ENCODE measurements at regions not wholly inside any gene's neighbourhood (a gene's known extent, or its start where the extent isn't known, plus 50 kb on each side); places are given as distances from the start of the nearest gene placed in this dataset.

DNA sequence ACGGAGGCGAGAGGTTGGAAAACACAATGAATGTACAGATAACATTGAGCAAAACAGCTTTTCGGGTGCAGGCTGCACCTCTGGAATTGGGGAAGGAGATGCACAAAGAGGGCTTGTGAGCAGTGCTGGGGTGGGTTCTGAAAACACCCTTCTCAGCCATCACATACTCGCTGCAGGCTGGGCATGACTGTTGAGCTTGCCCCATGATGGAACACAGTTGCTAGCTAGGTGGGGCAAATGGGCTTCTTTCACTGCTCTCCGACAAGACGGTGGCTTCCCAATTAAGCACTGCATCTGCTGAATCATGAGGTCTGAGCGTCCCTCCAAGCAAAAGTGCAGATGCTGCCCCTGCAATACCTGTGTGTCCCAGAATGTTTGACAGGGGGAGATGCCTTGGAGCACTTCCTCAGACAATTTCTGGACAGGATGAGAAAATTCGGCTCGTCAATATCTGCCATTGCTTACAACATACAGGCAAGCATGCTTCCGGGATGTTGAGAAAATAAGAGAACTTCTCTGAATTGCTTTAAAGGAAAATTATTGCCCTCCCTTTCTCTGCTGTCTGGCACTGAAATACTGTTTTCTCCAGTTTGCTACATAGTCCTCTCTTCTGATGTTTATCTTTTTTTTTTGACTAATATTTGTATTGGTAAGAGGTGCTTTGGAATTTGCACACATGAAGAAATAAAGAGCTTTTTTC lies 77.3 kb upstream of the SH3BP4 start:
- H3K14ac ChIP-seq (ENCODE audit: insufficient read length), result no peak overlapping the region
- no peak overlapping the region; the same call in 1 of the 2 replicates for H2AK5ac ChIP-seq (ENCODE audit: low read depth, low read length)
- no peak overlapping the region for H2BK120ac ChIP-seq (replicated peaks; ENCODE audit: low read depth, low read length)
- no peak overlapping the region for H2BK5ac ChIP-seq (ENCODE audit: low read depth, low read length)
- H4K8ac ChIP-seq (ENCODE audit: extremely low read depth, insufficient read depth, low read length), result no peak overlapping the region
- H3K79me1 ChIP-seq (ENCODE audit: low read depth, low read length), result no peaks in the 10 kb centered on the region
- no peaks in the 10 kb centered on the region for H4K20me1 ChIP-seq (replicated peaks in 1 of 2; ENCODE audit: control insufficient read depth in 1 of 2, insufficient read depth in 2 of 2, low read length in 2 of 2)
- H3K9ac ChIP-seq (replicated peaks in 1 of 4; ENCODE audit: extremely low read depth in 1 of 4, low read depth in 3 of 4, low read length in 3 of 4), result no peak overlapping the region
- no peak overlapping the region for H3K56ac ChIP-seq (replicated peaks; ENCODE audit: insufficient read length, low read depth, low read length)
- DNase-seq (ENCODE audit: low read depth in 1 of 2, low spot score in 2 of 2) (no peak), FAIRE-seq (no peak)
- ChIA-PET CTCF (ENCODE audit: partially characterized antibody) (interaction anchor here (0.9 kb wide), 1 partner anchor 11 kb away, joined by 3 read pairs; no protein-coding TSS in a partner anchor), POLR2A (ENCODE audit: partially characterized antibody) (no interaction called here)
- no peak overlapping the region for H3K4ac ChIP-seq (replicated peaks; ENCODE audit: insufficient read length, low read depth, low read length)
- no peak overlapping the region for H3K4me3 ChIP-seq (ENCODE audit: extremely low read depth in 1 of 4, insufficient read depth in 2 of 4, low read depth in 3 of 4, low read length in 4 of 4)
- 77% methylated on average over 10 of the region's 10 CpGs; no CpG with 5 or more reads in 1 of the 2 experiments for WGBS, 2 experiments (ENCODE audit: extremely low coverage in 1 of 2, insufficient coverage in 1 of 2, insufficient read length in 1 of 2, insufficient replicate concordance in 2 of 2, low coverage in 1 of 2, low lambda C conversion rate in 2 of 2, missing lambda C conversion rate in 1 of 2)
- no peak overlapping the region for H3K4me2 ChIP-seq (ENCODE audit: insufficient read depth in 1 of 2, low read depth in 2 of 2, low read length in 2 of 2)
- no peak overlapping the region for H3K23ac ChIP-seq (ENCODE audit: insufficient read length)
- no peak overlapping the region for H3K27ac ChIP-seq (ENCODE audit: low read depth, low read length)
- H2BK12ac ChIP-seq (ENCODE audit: low read depth, low read length), result no peak overlapping the region
- no peak overlapping the region for H2AFZ ChIP-seq (ENCODE audit: low read length)
- H3K79me2 ChIP-seq (ENCODE audit: control insufficient read depth in 1 of 2, insufficient read depth in 2 of 2, low read length in 2 of 2), result no peaks in the 10 kb centered on the region
- no peaks in the 10 kb centered on the region for H3K36me3 ChIP-seq (ENCODE audit: control insufficient read depth in 2 of 4, insufficient read depth in 4 of 4, low read length in 3 of 4)
- no peak overlapping the region for H2BK15ac ChIP-seq (ENCODE audit: low read length)
- H3K27me3 ChIP-seq (replicated peaks in 1 of 4; ENCODE audit: control insufficient read depth in 3 of 4, extremely low read depth in 1 of 4, insufficient read depth in 3 of 4, low read length in 3 of 4), result no peaks in the 10 kb centered on the region
- no peaks in the 10 kb centered on the region; a peak in 1 of 4 replicates for H3K9me3 ChIP-seq (ENCODE audit: insufficient read depth in 2 of 2, low read depth in 1 of 2, low read length in 1 of 2)
- no peak for TF ChIP-seq POU5F1 (IDR thresholded peaks at IDR 0.05; ENCODE audit: low read depth, low read length)
- TF ChIP-seq, protein P1, sequence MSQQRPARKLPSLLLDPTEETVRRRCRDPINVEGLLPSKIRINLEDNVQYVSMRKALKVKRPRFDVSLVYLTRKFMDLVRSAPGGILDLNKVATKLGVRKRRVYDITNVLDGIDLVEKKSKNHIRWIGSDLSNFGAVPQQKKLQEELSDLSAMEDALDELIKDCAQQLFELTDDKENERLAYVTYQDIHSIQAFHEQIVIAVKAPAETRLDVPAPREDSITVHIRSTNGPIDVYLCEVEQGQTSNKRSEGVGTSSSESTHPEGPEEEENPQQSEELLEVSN (IDR thresholded peaks at IDR 0.05), result no peak
- TF ChIP-seq RXRA (IDR thresholded peaks at IDR 0.05; ENCODE audit: insufficient read depth, low read depth, low read length), result no peak
- H2BK20ac ChIP-seq (ENCODE audit: low read length), result no peak overlapping the region
- H4K91ac ChIP-seq (replicated peaks; ENCODE audit: insufficient read length, low read length), result no peak overlapping the region
- no peak overlapping the region for H4K5ac ChIP-seq (ENCODE audit: insufficient read length, low read depth, low read length)
- H3K18ac ChIP-seq (ENCODE audit: extremely low read depth, low read length), result no peak overlapping the region
- no peaks in the 10 kb centered on the region for H3K4me1 ChIP-seq (replicated peaks in 1 of 4; ENCODE audit: control insufficient read depth in 3 of 4, insufficient read depth in 4 of 4, low read length in 3 of 4)
- no peaks in the 10 kb centered on the region for H3K23me2 ChIP-seq (ENCODE audit: low read depth, low read length)
